DMS53 (cell line): ENCODE measurements at regions not wholly inside any gene's neighbourhood (a gene's known extent, or its start where the extent isn't known, plus 50 kb on each side); places are given as distances from the start of the nearest gene placed in this dataset.
"Not testable (repeated sequence)": the region's sequence is repeated elsewhere in the genome, so short reads cannot be mapped to it uniquely, and the experiment has no call there.

Experiments used
- DNase-seq: peaks from one replicate; lab custom pipeline; 2025; lab: John Stamatoyannopoulos, UW

DNA sequence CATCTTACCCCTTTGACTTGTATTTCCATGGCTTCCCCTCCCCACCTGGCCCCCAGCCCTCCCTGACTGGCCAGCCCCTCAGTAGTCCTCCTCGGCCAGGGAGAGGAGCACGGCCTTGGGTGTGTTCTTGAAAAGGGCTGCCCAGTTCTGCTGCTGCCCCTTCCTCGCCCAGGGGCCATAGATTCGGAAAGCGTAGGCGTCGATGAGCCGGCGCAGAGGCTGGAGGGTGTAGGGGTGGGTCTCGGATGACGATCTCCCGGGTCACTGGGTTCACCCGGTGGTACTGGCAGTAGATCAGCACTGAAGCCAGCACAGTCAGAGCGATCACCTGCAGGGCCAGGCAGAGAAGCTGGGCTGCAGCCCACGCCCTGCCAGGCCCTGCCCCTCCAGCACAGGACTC lies 71.7 kb downstream of the ZNF479 start:
- DNase-seq, result not testable (repeated sequence)

DNA sequence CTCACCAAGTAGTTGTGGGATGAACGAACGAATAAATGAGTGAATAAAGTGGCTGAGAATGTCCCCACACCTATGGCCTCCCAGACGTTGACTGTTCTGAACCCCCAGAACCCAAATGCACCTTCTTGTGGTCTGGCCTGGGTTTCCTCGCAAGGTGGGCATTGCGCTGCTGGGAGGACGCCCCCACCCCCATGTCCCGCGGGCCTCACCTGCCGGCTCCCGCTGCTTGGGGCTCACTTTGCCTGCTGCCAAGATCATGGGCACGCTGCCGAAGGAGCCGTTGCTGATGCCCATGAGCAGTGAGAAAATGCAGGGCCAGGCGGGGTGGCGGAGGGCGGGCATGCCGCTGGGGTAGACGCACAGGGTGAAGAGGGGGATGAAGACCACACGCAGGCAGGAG lies 115.9 kb downstream of the ZNF479 start:
- not testable (repeated sequence) for DNase-seq

DNA sequence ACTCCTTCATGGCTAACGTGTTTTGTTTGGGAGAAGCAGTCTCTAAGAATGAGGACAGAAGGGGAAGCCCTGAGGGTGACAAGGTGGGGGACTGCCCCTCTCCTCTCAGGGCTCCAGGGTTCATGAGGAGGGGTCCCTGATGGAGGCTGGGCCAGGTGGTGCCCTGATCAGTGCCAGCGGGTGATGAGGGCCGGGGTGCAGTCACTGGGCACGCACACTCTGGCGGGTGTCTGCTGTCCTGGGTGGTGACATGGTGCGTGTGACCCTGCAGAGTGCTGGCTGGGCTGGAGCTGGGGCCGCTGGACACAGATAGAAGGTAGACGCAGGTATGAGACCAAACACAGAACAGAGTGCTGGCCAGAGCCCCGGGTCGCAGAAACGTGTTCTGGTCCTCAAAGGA lies 118.5 kb downstream of the ZNF479 start:
- DNase-seq, result not testable (repeated sequence)

DNA sequence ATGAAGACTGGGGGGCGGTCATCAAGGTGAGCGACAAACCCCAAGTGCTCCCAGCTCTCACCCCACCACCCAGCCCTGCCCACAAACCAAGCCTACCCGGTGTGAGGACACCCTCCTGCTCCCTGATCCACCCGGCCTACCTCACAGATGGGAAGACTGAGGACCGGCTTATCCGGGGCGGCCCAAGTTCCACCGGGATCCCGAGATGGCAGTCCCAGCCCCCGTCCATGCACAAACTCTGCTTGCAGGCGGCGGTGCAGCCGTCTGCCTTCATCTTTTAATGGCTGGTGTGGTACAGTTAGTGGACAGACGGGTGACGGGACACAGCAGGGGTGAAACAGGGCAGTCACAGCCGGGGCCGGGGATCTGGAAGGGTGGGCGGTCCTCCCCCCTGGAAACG lies 119.3 kb downstream of the ZNF479 start:
- not testable (repeated sequence) for DNase-seq

DNA sequence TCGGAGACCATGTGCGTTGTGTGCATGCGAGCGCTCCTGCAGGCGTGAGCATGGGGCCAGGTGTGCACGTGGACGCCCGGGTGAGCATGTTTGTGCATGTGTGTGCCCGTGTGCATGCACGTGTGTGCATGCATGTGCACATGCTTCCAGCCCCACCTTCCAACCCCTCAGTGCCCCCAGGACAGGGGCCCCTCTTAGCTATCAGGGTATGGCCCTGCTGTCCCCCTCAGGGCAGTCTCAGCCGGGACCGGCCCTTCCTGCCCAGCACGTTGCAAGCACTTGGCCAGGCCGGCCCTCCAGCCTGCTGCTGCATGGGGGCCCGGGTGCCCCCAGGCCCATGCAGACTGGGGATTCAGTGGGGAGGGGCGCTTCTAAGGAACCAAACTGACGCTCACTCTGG lies 123.0 kb downstream of the ZNF479 start:
- not testable (repeated sequence) for DNase-seq

DNA sequence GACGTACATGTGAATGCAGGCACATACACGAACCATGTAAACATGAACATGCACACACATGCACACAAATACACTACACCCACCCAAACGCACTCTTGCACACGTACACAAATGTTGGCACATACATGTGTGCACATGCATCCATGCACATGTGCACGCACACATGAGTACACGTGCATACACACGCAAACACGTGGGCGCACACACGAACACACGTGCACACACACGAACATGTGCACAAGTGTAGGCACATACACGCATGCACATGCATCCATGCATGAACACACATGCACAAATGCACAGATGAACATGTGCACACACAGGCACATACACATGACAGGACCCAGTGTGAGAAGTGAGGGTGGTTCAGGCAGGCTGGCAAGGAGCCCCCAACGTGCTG lies 126.3 kb downstream of the ZNF479 start:
- DNase-seq, result not testable (repeated sequence)

DNA sequence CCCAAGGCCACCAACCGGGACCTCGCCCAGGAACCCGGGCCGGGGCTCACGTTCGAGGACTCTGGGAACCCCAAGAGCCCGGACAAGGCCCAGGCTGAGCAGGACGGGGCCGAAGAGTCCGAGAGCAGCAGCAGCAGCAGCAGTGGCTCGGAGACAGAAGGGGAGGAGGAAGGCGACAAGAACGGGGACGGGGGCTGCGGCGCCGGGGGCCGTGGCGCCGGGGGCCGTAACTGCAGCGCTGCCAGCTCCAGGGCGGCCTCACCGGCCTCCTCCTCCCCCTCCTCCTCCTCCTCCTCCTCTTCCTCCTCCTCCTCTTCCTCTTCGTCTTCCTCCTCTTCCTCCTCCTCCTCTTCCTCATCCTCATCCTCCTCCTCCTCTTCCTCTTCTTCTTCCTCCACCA lies 128.4 kb downstream of the ZNF479 start:
- not testable (repeated sequence) for DNase-seq

DNA sequence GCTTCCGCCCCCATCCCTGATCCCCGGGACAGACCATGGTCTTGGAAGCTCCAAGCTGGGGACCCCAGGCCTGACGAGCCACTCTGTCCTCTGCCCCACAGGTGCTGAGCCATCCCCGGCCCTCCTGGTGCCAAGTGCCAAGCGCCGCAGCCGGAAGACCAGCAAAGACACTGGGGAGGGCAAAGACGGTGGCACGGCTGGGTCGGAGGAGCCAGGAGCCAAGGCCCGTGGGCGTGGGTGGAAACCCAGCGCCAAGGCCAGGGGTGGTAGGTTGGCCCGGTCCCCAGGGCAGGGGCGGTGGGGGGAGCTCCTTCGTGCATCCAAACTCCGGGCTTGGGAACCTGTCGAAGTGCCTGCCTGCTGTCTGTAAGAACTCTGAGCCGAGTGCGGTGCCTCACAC lies 130.3 kb downstream of the ZNF479 start:
- DNase-seq, result not testable (repeated sequence)

DNA sequence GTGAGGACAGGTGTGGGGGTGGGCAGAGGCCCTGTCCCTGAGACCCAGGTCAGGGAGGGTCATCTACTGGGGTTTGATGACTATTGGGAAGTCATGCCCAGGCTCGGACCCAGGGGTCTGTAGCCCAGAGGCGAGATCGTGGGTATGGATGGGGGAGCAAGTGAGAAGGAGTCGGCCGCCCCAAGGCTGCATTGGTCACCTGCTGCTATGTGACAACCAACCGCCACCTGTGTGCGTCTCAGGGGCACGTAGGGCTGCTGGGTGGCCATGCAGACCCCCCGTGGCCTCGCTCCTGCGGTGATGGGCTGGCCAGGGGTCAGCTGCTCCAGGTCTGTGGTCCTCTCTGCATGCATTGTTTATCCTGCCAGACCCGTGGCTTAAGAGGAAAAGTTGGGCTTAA lies 138.5 kb downstream of the ZNF479 start:
- DNase-seq, result not testable (repeated sequence)

DNA sequence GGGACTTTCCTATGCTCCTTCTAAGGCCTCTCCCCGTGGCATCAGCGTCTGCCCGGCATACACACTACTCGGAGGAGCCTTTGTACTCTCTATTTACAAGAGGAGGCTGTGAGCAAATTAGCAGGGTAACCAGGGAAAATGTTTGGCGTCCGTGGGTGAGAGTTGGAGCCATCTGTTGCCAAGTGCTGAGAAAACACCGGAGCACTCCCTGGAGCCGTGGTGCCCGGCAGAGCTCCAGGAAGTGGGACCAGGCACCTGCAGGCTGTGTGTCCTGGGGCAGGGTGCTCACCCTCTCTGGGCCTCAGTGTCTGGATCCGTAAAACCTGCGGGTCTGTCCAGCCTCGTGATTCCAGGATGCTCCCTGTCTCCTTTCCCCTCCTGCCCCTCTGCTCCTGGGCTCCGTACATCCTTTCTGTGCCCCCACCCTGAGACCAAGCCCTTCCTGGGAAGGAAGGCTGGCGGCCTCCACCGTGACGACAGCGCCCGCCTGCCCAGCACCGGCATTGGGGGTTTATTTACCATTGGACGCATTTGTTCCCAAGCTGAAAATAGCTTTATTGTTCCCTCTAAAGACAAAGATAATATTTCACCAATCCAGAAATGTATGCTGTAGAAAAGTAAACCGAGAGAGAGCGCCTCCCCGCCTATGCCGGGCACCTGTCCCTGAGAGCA lies 174.4 kb downstream of the ZNF479 start:
- not testable (repeated sequence) for DNase-seq

DNA sequence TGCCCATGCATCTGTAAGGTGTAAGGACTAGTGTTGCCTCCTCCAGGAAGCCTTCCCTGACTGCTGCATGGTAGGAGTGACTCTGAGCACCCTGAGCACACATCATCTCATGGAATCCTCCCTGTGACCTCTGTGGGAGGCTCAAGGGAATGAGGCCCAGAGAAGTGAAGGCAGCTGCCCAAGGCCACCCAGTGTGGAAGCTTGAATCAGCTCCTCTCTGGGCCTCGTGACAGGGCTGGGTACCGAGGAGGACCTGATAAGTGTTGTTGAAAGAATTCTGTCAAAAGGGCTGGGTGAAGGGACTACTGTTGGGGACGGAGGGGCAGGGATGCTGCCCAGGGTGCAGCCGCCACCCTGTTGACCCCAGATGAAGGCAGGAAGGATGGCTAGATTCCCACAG lies 175.2 kb downstream of the ZNF479 start:
- DNase-seq, result not testable (repeated sequence)

DNA sequence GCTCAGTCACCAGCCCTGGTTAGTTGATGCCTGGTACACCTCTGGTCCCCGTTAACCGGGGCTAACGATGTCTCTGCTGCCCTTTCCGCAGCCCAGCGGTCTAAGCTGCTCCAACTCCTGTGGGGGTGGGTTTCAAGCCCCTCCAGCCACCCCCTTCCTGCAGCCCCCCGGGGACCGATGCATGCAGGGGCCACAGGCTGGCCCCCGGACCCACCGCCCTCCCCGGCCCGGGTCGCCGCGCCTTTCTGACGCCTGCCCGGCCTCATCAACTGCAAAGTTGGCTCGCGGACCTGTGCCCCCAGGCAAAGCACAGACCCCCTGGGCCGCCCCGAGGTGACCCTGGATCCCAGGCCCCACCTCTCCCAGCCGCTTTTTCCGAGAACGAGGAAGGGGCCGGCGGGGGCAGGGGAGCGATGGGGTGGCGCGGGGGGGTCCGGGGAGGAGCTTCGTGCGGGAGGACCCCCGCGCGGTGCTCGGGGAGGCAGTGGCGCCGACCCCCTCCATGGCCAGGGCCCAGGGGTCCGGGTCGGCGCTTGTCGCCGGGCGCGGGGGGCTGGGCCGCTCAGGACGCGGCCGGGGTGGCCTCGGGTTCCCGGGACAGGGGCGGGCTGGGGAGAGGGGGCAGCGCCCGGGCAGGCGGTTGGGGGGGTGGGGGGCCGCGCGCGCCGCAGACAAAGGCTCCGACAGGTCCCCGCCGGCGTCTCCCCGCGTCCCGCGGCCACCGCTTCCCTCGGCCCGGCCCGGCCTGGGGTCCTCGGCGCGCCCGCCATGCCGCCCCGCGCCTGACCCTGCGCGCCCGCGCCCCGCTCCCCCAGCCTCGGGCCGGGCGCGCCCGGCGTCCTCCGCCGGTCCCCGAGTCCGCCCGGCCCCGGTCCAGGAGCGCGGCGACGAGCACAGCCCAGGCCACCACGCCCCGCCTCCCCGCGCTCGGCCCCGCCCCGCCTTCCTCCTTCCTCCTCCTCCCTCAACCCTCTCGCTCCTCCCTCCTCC lies 183.6 kb downstream of the ZNF479 start:
- DNase-seq, result not testable (repeated sequence)

DNA sequence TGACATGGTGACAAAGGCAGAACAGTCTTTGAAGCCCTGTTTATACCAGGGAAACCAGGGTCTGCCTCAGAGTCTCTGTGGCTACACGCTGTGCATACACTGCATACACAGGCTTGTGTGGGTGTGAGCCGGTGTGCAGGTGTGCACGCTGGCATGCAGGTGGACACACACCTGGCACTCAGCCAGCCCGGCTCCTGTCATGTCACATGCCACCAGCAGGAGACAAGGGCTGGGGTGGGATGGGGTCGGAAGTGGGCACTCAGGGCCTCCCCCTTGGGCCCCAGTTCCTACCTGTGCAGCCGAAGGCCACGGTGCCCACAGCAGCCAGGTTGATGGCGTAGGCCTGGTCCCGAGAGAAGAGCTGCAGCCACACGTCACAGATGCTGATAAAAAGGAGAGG lies 192.2 kb downstream of the ZNF479 start:
- DNase-seq, result not testable (repeated sequence)

DNA sequence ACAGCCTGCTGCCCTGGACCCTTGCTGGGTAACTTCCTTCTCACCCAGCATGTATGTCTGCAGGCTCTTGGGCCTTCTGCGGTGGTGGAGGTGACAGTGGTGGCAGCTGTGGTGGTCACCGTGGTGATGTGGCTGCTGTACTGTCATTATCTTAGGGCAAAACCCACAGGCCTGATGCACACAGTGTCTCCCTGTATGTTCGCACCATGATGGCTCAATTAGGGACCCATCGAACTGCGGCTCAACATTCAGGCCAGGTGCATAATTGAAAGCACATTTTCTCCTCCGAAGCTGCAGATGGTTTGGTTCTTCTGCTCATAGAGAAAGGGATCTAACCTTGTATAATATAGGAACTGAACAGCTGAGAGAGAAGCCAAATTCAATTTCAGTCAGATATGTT lies 208.3 kb downstream of the ZNF479 start:
- not testable (repeated sequence) for DNase-seq

DNA sequence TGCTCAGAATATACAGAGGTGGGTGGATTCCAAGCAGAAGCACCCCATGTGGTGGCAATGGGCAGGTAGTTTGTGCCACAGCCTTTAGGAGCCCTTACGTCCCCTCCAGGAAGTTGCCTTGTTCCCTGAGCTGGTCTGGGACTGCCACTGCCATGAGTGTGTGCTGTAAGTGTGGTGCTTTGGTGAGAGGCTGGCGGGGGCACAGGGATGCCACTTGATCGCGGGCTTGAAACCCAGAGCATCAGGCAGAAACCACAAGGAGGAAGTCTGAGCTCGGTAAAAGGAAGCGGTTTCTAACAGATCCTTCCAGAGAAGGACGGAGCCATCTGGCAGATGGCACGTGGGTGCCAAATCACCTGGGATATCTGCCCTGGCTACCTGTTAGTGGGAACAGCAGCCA lies 221.3 kb downstream of the ZNF479 start:
- not testable (repeated sequence) for DNase-seq

DNA sequence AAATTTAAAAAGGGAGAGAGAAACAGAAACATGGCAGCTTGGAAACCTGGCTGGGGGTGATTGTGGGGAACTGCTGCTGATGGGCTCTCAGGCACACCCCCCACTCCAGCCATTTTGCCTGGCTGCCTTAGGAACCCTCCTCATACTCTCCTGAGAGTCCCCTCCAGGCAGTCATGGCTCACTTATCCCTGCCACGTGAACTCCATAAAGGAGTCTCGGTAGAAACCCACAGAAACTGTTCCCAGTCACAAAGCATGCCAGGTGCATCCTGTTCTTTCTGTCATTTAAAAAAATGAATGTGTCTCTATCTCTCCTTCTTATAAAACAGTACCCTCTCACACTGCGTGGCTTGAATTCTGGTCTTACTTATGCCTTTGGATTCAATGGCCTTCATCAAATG lies 242.8 kb downstream of the ZNF479 start:
- DNase-seq, result not testable (repeated sequence)

DNA sequence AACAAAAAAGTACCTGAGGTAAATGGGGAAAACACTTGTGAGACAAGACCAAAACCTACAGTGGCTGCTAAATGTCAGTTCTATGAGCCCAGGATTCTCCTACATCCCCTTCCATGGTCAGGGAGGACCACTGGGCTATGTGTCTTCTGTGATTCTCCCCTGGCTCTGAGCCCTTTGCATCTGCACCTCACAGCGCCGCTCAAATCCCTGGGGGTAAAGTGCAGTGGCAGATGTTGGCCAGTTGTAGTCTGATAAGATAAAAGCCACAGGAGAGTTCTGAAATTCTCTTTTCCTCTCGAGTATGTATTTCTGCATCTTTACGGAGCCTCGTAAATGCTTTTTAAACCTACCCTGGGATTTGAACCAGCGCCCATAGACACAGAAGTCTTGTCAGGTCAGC lies 247.1 kb downstream of the ZNF479 start:
- DNase-seq, result not testable (repeated sequence)

DNA sequence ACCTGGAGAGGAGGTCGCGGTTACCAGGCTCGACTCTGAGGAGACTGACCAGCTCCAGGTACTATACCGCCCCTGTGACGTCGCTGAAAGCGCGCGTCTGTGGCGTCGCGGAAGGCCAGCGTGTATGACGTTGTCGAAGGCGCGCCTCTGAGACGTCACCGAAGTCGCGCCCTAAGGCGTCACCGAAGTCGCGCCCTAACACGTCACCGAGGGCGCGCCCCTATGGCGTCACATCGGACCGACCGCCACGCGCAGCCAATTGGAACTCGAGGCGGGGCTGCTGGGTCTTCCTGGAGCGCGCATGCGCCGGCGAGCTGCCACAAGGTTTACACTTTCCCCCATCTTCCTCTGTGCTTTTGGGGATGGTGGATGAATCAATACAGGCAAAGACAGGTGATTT lies 249.9 kb downstream of the ZNF479 start:
- DNase-seq, result peak; percentile 4
